Neural cell (in vitro differentiated cells): ENCODE measurements at regions not wholly inside any gene's neighbourhood (a gene's known extent, or its start where the extent isn't known, plus 50 kb on each side); places are given as distances from the start of the nearest gene placed in this dataset.

Experiments used
- H2AFZ ChIP-seq: fragments of 200-600, 300-800 bp; sonication (generic), shearing (Covaris generic); 2 replicates; pipeline ENCODE4 v1.6.0; 2014; ENCODE audit warnings: low read depth, mild to moderate bottlenecking, antibody characterized with exemption, low read length, moderate library complexity
- H3F3A ChIP-seq: fragments of 200-600 bp; shearing (Covaris generic); 2 replicates; pipeline ENCODE4 v1.6.1; 2016; ENCODE audit warnings: mild to moderate bottlenecking, moderate library complexity, mixed read lengths, antibody characterized with exemption, low read length; ENCODE audit not compliant: insufficient read depth, poor library complexity, severe bottlenecking
- H3K27ac ChIP-seq: fragments of 200-600, 300-800 bp; sonication (generic), shearing (Covaris generic); 2 replicates; pipeline ENCODE4 v1.5.1; 2014; ENCODE audit warnings: mild to moderate bottlenecking, low read length, moderate library complexity
- H3K27me3 ChIP-seq: fragments of 300-800, 200-600 bp; sonication (generic), shearing (Covaris generic); 2 replicates; pipeline ENCODE4 v1.6.0; 2014; ENCODE audit warnings: mild to moderate bottlenecking, low read depth, low read length, moderate library complexity; ENCODE audit not compliant: insufficient read depth
- H3K36me3 ChIP-seq: fragments of 300-800, 200-600 bp; sonication (generic), shearing (Covaris generic); 2 replicates; pipeline ENCODE4 v1.5.1; 2014; ENCODE audit warnings: mild to moderate bottlenecking, antibody characterized with exemption, low read length, moderate library complexity; ENCODE audit not compliant: insufficient read depth
- H3K4me2 ChIP-seq: fragments of 300-800, 200-600 bp; sonication (generic), shearing (Covaris generic); 2 replicates; pipeline ENCODE4 v1.6.0; 2014; ENCODE audit warnings: mild to moderate bottlenecking, low read length
- H3K4me3 ChIP-seq: fragments of 300-800, 200-600 bp; sonication (generic), shearing (Covaris generic); 2 replicates; pipeline ENCODE4 v1.5.1; 2014; ENCODE audit warnings: mild to moderate bottlenecking, low read length, moderate library complexity
- H3K79me2 ChIP-seq: fragments of 200-600 bp; shearing (Covaris generic); replicated peaks from 2 replicates; pipeline ENCODE4 v1.6.0; 2014; ENCODE audit warnings: mild to moderate bottlenecking, low read length, moderate library complexity; ENCODE audit not compliant: insufficient read depth
- H3K9ac ChIP-seq: fragments of 300-800, 200-600 bp; sonication (generic), shearing (Covaris generic); 2 replicates; pipeline ENCODE4 v1.6.1; 2016; ENCODE audit warnings: mild to moderate bottlenecking, low read length, mixed read lengths
- H3K9me2 ChIP-seq: fragments of 200-600 bp; shearing (Covaris generic); 2 replicates; pipeline ENCODE4 v1.6.1; 2016; ENCODE audit warnings: mild to moderate bottlenecking, low read length, mixed read lengths; ENCODE audit not compliant: insufficient read depth
- H3K9me3 ChIP-seq: fragments of 200-600, 300-800 bp; sonication (generic), shearing (Covaris generic); 2 replicates; pipeline ENCODE4 v1.6.1; 2016; ENCODE audit warnings: mild to moderate bottlenecking, mixed run types, low read length, moderate library complexity, mixed read lengths
- H4K20me1 ChIP-seq: fragments of 200-600 bp; shearing (Covaris generic); 2 replicates; pipeline ENCODE4 v1.6.1; 2016; ENCODE audit warnings: mild to moderate bottlenecking, mixed run types; ENCODE audit not compliant: insufficient read depth
- EP300 ChIP-seq: fragments of 450-650 bp; conservative IDR thresholded peaks from 2 replicates; pipeline ENCODE4 v1.6.1; 2014; ENCODE audit warnings: antibody characterized with exemption, mild to moderate bottlenecking, moderate library complexity; ENCODE audit not compliant: poor library complexity, severe bottlenecking
- EZH2 ChIP-seq: fragments of 200-600, 300-800 bp; shearing (Covaris generic), sonication (generic); IDR thresholded peaks from 2 replicates; pipeline ENCODE4 v1.6.1; 2014; ENCODE audit warnings: antibody characterized with exemption, low read length, borderline replicate concordance, mild to moderate bottlenecking; ENCODE audit not compliant: insufficient read depth, poor library complexity, severe bottlenecking
- MXI1 ChIP-seq: fragments of 450-650 bp; conservative IDR thresholded peaks from 2 replicates; pipeline ENCODE4 v1.6.1; 2014; ENCODE audit warnings: antibody characterized with exemption, mild to moderate bottlenecking; ENCODE audit not compliant: poor library complexity, severe bottlenecking
- POLR2AphosphoS5 ChIP-seq: IDR thresholded peaks from 2 replicates; pipeline ENCODE4 v1.6.1; 2012
- RAD21 ChIP-seq: fragments of 450-650 bp; conservative IDR thresholded peaks from 2 replicates; pipeline ENCODE4 v1.6.1; 2014; ENCODE audit warnings: antibody characterized with exemption, mild to moderate bottlenecking, moderate library complexity
- SMC3 ChIP-seq: fragments of 450-650 bp; conservative IDR thresholded peaks from 2 replicates; pipeline ENCODE4 v1.6.1; 2014; ENCODE audit warnings: antibody characterized with exemption, mild to moderate bottlenecking, moderate library complexity; ENCODE audit not compliant: poor library complexity
- TAF1 ChIP-seq: IDR thresholded peaks from 2 replicates; pipeline ENCODE4 v1.6.1; 2012; ENCODE audit warnings: low read depth
- TF ChIP-seq, protein P1 (sequence below): fragments of 450-650 bp; IDR thresholded peaks from 2 replicates; pipeline ENCODE4 v1.5.1; 2014; ENCODE audit warnings: antibody characterized with exemption, mild to moderate bottlenecking, moderate library complexity; ENCODE audit not compliant: poor library complexity, severe bottlenecking
- TF ChIP-seq, protein P2 (sequence below): IDR thresholded peaks from 2 replicates; pipeline ENCODE4 v1.6.1; 2012; ENCODE audit warnings: borderline replicate concordance

DNA sequence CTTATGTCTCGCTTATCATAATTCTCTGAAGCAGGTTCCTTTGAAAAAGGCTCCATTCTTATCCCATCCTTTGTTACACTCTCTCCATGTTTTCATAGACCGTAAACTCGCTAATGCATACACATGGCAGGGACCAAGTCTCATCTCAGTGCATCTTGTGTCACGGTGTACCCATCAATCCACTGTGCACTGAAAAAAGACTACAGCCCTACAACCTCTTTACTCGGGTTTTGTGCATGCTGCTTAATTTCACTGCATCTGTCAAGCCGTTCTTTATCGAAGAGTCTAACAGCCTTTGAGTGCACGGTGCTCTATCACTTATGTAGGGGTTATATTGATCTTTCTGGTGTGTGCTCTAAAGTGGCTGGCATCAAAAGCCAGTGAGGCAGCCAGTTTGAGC lies 302.9 kb upstream of the ERBB4 start:
- no peak overlapping the region for H3K4me2 ChIP-seq
- no peaks in the 10 kb centered on the region for H4K20me1 ChIP-seq
- no peak overlapping the region for H2AFZ ChIP-seq
- no peaks in the 10 kb centered on the region for H3F3A ChIP-seq
- H3K4me3 ChIP-seq, result no peak overlapping the region
- no peaks in the 10 kb centered on the region for H3K9me3 ChIP-seq
- H3K9ac ChIP-seq, result no peak overlapping the region
- no peaks in the 10 kb centered on the region for H3K79me2 ChIP-seq
- no peaks in the 10 kb centered on the region for H3K9me2 ChIP-seq
- no peak for TF ChIP-seq MXI1
- TF ChIP-seq, protein P1, sequence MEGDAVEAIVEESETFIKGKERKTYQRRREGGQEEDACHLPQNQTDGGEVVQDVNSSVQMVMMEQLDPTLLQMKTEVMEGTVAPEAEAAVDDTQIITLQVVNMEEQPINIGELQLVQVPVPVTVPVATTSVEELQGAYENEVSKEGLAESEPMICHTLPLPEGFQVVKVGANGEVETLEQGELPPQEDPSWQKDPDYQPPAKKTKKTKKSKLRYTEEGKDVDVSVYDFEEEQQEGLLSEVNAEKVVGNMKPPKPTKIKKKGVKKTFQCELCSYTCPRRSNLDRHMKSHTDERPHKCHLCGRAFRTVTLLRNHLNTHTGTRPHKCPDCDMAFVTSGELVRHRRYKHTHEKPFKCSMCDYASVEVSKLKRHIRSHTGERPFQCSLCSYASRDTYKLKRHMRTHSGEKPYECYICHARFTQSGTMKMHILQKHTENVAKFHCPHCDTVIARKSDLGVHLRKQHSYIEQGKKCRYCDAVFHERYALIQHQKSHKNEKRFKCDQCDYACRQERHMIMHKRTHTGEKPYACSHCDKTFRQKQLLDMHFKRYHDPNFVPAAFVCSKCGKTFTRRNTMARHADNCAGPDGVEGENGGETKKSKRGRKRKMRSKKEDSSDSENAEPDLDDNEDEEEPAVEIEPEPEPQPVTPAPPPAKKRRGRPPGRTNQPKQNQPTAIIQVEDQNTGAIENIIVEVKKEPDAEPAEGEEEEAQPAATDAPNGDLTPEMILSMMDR, result no peak
- peak; percentile 65 for TF ChIP-seq POLR2AphosphoS5
- TF ChIP-seq, protein P2, sequence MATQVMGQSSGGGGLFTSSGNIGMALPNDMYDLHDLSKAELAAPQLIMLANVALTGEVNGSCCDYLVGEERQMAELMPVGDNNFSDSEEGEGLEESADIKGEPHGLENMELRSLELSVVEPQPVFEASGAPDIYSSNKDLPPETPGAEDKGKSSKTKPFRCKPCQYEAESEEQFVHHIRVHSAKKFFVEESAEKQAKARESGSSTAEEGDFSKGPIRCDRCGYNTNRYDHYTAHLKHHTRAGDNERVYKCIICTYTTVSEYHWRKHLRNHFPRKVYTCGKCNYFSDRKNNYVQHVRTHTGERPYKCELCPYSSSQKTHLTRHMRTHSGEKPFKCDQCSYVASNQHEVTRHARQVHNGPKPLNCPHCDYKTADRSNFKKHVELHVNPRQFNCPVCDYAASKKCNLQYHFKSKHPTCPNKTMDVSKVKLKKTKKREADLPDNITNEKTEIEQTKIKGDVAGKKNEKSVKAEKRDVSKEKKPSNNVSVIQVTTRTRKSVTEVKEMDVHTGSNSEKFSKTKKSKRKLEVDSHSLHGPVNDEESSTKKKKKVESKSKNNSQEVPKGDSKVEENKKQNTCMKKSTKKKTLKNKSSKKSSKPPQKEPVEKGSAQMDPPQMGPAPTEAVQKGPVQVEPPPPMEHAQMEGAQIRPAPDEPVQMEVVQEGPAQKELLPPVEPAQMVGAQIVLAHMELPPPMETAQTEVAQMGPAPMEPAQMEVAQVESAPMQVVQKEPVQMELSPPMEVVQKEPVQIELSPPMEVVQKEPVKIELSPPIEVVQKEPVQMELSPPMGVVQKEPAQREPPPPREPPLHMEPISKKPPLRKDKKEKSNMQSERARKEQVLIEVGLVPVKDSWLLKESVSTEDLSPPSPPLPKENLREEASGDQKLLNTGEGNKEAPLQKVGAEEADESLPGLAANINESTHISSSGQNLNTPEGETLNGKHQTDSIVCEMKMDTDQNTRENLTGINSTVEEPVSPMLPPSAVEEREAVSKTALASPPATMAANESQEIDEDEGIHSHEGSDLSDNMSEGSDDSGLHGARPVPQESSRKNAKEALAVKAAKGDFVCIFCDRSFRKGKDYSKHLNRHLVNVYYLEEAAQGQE, result no peak
- TF ChIP-seq TAF1, result no peak
- TF ChIP-seq RAD21, result peak; percentile 14
- TF ChIP-seq EZH2, result no peak
- TF ChIP-seq EP300, result peak; percentile 66
- no peak for TF ChIP-seq SMC3
- H3K27me3 ChIP-seq, result no peaks in the 10 kb centered on the region
- peak overlapping the region; percentile 63 for H3K27ac ChIP-seq
- H3K36me3 ChIP-seq, result no peaks in the 10 kb centered on the region

GRCh38 chr2:212832211-212833195 lies 293.9 kb upstream of the ERBB4 start:
- H3F3A ChIP-seq, result no peaks in the 10 kb centered on the region
- no peaks in the 10 kb centered on the region for H3K36me3 ChIP-seq
- no peak overlapping the region for H3K27ac ChIP-seq
- no peaks in the 10 kb centered on the region for H4K20me1 ChIP-seq
- TF ChIP-seq SMC3, result no peak
- TF ChIP-seq, protein P2, result no peak
- no peak for TF ChIP-seq POLR2AphosphoS5
- TF ChIP-seq MXI1, result no peak
- no peak for TF ChIP-seq RAD21
- no peak for TF ChIP-seq EP300
- TF ChIP-seq TAF1, result no peak
- TF ChIP-seq, protein P1, result no peak
- no peak for TF ChIP-seq EZH2
- H3K4me2 ChIP-seq, result no peak overlapping the region
- peaks cover 6% of the 10 kb centered on the region for H3K9me3 ChIP-seq
- H3K79me2 ChIP-seq, result no peaks in the 10 kb centered on the region
- no peak overlapping the region for H3K4me3 ChIP-seq
- H3K27me3 ChIP-seq, result no peaks in the 10 kb centered on the region
- H2AFZ ChIP-seq, result no peak overlapping the region
- no peaks in the 10 kb centered on the region for H3K9me2 ChIP-seq
- H3K9ac ChIP-seq, result no peak overlapping the region
